HG03432 (cell line): ENCODE measurements at regions not wholly inside any gene's neighbourhood (a gene's known extent, or its start where the extent isn't known, plus 50 kb on each side); places are given as distances from the start of the nearest gene placed in this dataset.
"Not testable (repeated sequence)": the region's sequence is repeated elsewhere in the genome, so short reads cannot be mapped to it uniquely, and the experiment has no call there.

ENCODE experiments used
- ATAC-seq: cut with Tn5 transposase; IDR thresholded peaks from one replicate; pipeline ENCODE4 v1.9.1; 2021; ENCODE audit warnings: mild to moderate bottlenecking, moderate library complexity; ENCODE audit not compliant: unreplicated experiment

DNA sequence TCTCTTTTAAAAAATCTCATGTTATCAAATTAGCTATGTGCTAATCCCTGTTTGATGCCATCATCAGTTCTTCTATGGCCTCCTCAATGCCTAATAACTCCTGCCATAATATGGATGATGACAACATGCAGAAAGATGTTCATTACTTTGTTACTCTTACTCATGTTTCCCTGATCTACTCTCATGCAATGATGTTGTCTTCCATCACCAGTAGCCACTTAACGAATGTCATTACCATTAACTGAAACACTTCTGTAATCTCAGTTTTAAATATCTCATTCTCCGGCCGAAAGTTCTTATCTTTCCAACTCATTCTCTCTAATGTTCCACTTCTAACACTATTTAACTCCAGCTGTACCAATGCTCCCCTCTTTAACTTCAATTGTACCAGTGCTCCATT is 1187.7 kb downstream of the OTOL1 start:
- no peak for ATAC-seq

DNA sequence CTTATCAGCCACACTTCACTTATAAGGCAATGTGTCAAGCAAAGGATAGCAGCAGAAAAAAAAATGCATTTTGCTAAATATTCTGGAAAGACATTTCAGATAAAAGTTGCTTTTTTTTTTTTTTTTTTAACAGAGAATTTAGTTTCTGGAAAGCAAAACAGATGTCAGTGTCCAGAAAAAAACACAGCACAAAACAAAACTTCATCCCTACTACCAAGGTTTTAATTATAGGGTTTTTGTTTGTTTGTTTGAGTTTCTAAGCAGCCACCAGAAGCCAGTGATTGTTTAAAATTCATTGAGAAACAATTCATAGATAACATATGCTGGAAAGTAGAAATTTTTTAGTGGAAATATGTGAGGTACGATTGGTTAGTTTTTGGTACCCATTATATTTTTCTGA is 1202.7 kb downstream of the OTOL1 start:
- ATAC-seq, result no peak

DNA sequence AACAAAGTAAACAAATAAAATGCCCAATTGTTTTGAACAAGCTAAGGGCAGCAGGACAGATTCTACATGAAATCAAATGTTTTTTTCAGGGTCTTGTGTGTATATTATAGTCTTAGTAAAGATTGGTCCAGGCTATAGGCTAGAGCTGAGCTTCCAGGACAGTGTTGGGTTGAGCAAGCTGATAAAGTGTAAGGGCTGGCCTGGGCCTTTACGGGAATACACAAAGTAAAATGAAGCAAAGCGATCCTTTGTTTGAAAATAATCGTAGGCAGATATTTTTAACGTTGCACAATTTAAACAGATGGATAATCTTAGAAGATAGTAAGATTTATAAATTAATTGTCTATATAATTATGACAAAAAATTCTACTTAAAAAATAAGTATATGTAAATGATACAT is 1204.6 kb downstream of the OTOL1 start:
- no peak for ATAC-seq

DNA sequence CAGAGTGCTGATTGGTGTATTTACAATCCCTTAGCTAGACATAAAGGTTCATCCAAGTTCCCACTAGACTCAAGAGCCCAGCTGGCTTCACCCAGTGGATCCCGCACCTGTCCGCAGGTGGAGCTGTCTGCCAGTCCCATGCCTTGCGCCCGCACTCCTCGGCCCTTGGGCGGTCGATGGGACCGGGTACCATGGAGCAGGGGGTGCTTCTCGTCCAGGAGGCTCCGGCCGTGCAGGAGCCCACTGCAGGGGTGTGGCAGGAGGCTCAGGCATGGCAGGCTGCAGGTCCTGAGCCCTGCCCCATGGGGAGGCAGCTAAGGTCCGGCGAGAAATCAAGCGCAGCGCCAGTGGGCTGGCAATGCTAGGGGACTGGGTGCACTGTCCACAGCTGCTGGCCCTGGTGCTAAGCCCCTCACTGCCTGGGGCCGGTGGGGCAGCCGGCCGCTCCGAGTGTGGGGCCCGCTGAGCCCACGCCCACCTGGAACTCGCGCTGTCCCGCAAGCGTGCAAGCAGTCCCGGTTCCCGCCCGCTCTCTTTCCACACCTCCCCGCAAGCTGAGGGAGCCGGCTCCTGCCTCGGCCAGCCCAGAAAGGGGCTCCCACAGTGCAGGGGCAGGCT is 1206.3 kb downstream of the OTOL1 start:
- no peak for ATAC-seq

DNA sequence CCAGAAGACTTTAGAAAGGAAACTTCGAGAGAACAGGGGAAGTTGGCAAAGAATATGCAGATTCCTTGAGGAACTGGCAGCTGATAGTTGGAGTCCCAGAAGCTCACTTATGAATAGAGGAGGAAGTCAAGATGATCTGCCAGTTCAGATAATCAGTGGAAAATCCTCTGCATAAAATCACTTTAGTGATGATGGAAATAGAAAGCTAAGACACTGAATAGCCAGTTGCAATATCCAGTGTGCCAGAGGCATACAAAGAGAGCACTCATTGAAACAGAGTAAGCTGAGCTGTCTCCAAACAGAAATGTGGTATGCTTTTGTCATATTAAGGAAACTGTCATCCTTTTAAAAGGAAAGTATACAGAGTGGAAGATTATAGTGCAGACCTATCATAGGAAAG is 1207.6 kb downstream of the OTOL1 start:
- no peak for ATAC-seq

DNA sequence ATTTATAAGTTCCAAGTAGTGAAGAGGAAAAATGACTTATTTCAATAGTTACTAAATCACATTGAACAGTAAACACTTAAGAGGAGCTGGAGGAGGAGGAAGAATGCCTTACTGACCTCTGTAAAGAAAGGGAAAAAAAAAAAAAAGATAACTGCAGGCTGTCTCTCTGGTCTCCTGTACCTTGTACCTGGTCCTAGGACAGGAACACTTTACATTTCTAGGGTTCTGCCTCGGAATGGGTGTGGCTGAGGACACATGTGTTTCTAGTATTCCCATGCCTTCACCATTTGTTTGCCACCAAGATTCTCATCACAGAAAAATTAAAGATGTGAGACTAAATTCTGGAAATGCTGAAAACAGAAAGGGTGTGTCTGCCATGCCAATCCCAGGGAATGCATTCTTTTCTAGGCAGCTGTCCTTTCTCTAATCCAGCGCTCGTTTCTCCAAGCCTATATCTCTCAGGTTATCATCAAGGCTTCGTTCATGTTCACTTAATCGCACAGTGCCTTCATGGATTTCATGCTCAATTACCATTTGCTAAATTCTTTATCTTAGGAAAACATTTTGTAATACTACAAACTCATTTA is 1208.3 kb downstream of the OTOL1 start:
- ATAC-seq, result no peak

DNA sequence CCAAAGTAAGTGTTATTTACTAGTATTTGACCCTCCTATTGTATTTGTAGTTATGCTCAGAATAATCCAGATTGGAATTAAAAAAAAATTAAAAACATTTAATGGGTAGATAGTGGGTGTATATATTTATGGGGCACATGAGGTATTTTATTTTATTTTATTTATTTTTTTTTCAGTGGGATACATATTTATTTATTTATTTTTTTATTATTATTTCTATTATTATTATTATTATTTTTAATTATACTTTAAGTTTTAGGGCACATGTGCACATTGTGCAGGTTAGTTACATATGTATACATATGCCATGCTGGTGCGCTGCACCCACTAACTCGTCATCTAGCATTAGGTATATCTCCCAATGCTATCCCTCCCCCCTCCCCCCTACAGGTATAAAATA is 1211.8 kb downstream of the OTOL1 start:
- ATAC-seq, result not testable (repeated sequence)

DNA sequence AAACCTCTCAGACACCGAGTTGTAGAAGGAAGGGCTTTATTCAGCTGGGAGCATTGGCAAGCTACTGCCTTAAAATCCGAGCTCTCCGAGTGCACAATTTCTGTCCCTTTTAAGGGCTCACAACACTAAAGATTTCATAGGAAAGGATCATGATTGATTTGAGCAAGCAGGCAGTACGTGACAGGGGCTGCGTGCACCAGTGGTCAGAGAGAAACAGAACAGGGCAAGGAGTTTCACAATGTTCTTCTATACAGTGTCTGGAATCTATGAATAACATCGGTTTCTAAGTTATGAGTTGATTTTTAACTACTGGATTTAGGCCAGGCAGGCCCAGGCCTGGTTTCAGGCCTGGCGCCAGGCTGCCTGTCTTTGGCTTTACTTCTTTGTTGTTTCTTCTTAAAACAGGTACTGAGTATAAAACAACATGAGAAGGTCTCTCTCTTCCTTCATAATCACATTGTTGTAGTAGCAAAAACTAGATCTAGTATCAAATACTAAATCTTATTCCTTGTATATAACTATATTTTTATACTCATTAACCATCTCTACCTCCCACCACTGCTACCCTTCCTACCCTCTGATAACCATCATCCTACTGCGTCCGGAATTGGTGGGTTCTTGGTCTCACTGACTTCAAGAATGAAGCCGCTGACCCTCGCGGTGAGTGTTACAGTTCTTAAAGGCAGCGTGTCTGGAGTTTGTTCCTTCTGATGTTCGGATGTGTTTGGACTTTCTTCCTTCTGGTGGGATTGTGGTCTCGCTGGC is 1212.5 kb downstream of the OTOL1 start:
- ATAC-seq, result not testable (repeated sequence)

DNA sequence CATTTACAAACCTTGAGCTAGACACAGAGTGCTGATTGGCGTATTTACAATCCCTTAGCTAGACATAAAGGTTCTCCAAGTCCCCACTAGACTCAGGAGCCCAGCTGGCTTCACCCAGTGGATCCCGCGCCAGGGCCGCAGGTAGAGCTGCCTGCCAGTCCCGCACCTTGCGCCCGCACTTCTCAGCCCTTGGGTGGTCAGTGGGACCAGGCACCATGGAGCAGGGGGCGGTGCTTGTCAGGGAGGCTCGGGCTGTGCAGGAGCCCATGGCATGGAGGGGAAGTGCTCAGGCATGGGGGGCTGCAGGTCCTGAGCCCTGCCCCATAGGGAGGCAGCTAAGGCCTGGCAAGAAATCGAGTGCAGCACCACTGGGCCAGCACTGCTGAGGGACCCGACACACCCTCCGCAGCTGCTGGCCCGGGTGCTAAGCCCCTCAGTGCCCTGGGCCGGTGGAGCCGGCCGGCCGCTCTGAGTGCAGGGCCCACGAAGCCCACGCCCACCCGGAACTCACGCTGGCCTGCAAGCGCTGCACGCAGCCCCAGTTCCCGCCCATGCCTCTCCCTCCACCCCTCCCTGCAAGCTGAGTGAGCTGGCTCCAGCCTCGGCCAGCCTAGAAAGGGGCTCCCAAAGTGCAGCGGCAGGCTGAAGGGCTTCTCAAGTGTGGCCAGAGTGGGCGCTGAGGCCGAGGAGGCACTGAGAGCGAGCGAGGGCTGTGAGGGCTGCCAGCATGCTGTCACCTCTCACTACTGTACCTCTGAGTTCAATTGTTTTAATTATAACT is 1213.9 kb downstream of the OTOL1 start:
- no peak for ATAC-seq

DNA sequence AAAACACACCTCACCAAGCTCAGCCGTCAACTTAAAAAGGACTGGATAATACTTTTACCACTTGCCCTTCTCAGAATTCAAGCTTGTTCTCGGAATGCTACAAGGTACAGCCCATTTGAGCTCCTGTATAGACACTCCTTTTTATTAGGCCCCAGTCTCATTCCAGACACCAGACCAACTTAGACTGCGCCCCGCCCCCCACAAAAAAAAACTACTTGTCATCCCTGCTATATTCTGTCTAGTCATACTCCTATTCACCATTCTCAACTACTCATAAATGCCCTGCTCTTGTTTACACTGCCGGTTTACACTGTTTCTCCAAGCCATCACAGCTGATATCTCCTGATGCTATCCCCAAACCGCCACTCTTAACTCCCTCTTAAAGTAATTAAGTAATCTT is 1220.5 kb downstream of the OTOL1 start:
- ATAC-seq, result not testable (repeated sequence)

DNA sequence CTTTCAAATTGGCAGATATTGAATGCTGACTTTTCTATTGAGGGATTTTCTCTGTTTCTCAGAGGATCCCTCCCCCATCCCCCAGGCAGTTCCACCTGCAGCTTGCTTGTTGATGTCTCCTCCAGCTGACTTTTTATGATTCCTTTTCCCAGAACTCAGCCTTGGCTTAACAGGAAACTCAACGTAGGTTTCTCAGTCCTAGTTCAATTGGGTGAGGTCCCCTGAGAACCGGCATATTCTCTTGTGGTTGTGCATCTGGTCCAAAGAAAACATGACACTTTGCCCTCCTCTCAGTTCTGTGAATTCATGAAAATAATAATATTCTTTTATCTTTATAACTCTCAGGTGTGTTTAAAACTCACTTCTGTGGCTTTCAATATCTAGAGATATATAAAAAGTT is 1222.1 kb downstream of the OTOL1 start:
- ATAC-seq, result no peak

DNA sequence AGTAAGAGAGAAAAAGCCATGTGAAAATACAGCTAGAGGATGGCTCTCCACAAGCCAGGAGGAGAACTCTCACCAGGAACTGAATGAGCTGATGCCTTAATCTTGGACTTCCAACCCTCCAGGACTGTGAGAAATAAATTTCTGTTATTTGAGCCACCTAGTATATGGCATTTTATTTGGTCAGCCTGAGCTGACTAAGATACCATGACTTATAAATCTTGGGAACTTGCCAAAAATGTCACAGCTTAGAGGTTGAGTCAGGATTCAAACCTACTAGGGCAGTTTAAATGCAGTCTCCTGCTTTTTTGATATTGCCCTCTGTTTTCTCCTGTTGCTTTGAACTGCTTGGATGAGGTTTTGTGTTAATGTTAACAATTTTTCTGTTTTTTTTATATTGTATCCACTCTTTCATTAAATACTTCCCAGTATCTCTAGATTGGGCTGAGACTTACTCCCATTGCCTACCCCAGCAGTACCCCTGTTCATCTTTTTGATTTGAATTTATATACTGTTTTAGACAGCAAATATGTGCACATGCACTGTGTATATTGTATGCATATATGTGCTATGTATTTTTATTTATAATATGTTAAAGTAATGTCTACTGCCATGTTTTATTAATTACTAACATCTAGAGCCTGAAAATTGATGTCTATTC is 1223.2 kb downstream of the OTOL1 start:
- no peak for ATAC-seq

DNA sequence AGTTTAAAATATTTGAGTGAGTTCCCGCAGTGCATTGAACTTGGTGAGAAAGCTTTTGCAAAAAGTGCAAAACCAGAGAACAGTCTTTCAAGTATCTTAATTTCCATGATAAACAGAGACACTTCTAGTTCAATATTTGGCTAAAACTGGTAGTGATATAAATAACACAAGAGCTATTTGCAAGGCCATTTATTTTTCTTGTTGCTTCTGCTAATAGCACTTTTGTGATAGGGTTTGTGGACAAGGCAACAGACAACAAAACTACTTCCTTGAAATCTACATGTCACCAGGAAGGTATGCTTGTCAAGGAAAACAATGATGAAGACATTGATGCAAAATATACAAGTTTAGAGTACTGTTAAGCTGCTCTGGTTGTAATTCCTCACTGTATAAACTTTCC is 1225.1 kb downstream of the OTOL1 start:
- no peak for ATAC-seq

DNA sequence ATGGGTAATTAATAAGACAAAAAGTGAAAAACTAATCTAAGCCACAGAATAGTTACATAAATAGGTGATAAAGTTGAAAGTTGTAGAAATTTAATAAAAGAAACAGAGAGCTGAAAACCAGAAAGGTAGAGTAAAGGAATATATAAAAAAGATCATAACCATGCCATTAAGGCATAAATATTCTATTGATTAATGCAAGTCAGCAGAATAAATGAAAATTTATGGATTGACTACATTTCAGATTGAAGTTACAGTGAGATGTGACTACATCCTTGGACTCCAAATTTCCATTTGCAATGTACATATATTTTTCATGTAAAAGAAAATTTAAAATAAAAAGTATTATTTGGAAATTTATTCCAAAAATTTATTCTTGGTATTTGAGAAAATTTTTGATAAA is 1225.7 kb downstream of the OTOL1 start:
- ATAC-seq, result no peak

DNA sequence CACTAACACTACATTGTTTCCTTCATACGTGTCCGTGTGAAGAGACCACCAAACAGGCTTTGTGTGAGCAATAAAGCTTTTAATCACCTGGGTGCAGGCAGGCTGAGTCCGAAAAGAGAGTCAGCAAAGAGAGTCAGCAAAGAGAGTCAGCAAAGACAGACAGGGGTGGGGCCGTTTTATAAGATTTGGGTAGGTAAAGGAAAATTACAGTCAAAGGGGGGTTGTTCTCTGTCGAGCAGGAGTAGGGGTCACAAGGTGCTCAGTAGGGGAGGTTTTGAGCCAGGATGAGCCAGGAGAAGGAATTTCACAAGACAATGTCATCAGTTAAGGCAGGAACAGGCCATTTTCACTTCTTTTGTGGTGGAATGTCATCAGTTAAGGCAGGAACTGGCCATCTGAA is 1226.2 kb downstream of the OTOL1 start:
- not testable (repeated sequence) for ATAC-seq

DNA sequence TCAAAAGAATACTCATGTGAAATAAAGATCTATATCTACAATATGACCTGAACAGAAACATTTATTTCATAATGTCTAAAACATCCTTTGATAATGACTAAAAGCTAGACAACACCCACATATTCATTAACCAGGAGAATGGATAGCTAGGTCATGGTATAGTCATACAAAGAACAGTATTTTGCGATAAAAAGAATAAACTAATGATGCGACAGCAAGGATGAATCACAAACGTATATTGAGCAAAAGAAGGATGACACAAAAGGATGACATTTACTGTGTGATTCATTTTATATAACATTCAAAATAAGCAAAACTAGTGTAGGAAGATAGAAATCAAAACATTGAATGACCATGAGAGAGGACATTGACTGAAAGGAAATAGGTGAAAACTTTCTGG is 1233.1 kb downstream of the OTOL1 start:
- no peak for ATAC-seq

DNA sequence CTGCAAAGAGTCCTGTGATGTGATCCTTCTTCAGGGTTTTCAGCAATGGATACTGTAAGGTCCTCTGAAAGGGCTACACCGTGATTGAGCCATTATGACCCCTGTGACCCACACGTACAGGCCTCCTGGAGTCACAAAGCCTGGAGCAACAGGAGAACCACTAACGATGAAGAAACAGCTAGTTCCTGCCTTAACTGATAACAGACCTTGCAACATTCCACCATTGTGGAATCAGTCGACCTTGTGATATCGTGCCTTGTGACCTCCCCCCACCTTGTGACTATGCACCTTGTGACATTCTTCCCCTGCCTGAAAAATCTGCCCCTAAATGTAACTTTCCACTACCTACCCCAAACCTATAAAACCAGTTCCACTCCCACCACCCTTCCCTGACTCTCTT is 1235.4 kb downstream of the OTOL1 start:
- ATAC-seq, result not testable (repeated sequence)

DNA sequence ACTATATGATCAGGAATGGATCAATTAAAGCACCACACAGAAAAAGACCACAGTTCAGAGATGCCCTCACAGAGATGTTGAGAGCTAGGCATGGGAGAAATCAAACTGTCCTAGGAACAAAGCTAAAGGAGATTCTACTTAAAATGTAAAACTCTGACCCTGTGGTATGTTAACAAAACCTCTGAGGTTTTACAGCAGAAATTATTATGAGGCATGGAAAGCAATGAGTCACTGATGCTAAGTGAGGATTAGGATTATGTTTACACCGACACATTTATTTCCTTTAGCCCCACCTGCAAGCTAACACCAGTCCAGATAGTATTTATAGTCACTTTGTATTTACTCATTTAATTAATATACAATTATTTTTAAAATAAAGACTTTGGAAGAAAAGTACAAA is 1242.2 kb downstream of the OTOL1 start:
- no peak for ATAC-seq

DNA sequence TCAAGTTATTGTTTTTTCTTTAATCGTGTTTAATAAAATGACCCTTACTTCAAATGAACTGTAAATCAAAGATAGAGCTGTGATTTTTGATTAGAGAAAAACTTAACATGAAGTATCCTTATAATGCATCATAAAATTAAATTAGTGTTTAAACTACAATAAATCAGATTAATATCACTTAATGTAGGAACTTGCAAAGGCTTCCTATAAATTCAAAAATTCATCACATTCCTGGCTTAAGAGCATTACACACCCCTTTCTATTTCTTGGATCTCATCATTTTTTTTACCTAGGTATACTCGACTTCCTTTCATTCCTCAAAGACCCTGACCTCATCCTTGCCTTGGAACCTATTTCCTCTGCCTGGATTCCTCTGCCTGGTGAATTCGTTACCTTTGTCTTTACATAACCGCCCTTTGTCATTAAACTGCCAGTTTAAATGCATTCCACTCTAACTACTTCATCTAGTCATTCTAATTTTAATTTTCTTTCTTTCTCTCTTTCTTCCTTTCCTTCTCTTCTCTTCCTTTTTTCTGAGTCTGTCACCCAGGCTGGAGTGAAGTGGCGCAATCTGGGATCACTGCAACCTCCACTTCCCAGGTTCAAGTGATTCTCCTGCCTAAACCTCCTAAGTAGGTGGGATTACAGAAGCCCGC is 1244.5 kb downstream of the OTOL1 start:
- ATAC-seq, result no peak

DNA sequence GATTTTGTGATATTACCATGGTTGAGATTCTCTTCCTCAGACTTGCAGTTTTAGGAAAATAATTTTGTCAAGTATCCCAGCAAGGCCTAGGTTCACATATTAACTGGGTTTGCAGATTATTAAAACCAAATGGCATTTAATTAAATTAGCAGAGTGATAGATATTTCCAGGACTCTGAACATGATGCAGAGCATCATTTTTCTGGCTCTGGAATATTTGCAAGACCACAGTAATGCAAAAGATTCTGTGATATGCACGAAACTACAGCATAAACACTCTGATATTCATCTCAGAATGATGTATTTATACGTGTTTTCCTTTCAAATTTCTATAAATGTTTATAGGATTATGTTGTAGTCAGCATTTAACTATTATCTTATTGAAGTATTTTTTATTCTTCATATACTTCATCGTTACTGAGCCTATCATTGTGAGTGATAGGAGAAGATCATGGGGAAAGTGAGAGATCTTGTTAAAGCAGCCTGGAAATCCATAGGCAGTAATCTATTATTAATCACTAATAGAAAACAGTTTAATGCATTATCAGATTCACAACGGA is 1245.6 kb downstream of the OTOL1 start:
- no peak for ATAC-seq
